DMS 273 (cell line): ENCODE measurements at regions not wholly inside any gene's neighbourhood (a gene's known extent, or its start where the extent isn't known, plus 50 kb on each side); places are given as distances from the start of the nearest gene placed in this dataset.
"Not testable (repeated sequence)": the region's sequence is repeated elsewhere in the genome, so short reads cannot be mapped to it uniquely, and the experiment has no call there.

Source experiments
- DNase-seq: peaks from one replicate; lab custom pipeline; 2025; ENCODE audit not compliant: unreplicated experiment; lab: John Stamatoyannopoulos, UW

- no peak for DNase-seq
Measured at GRCh38 chr5:12911156-12911555, 1006.9 kb upstream of the CTNND2 start.

GRCh38 chr5:12910641-12911040 lies 1006.4 kb upstream of the CTNND2 start:
- DNase-seq = no peak

- DNase-seq = no peak
Measured at GRCh38 chr5:12902611-12903010, 998.4 kb upstream of the CTNND2 start.

- no peak for DNase-seq
Measured at GRCh38 chr5:12901696-12902095, 997.5 kb upstream of the CTNND2 start.

GRCh38 chr5:12896086-12896485 lies 991.8 kb upstream of the CTNND2 start:
- no peak for DNase-seq

- no peak for DNase-seq
Measured at GRCh38 chr5:12885018-12885417, 980.8 kb upstream of the CTNND2 start.

GRCh38 chr5:12883395-12883794 lies 979.1 kb upstream of the CTNND2 start:
- no peak for DNase-seq

- no peak for DNase-seq
Measured at GRCh38 chr5:12876541-12877298, 972.5 kb upstream of the CTNND2 start.

GRCh38 chr5:12870872-12871539 lies 966.8 kb upstream of the CTNND2 start:
- DNase-seq = no peak

GRCh38 chr5:12865529-12865928 lies 961.3 kb upstream of the CTNND2 start:
- DNase-seq = no peak

GRCh38 chr5:12861886-12862654 lies 957.8 kb upstream of the CTNND2 start:
- no peak for DNase-seq

- not testable (repeated sequence) for DNase-seq
Measured at GRCh38 chr5:12856105-12856504, 951.9 kb upstream of the CTNND2 start.

- DNase-seq = no peak
Measured at GRCh38 chr5:12854386-12854785, 950.1 kb upstream of the CTNND2 start.

- DNase-seq = no peak
Measured at GRCh38 chr5:12851761-12852160, 947.5 kb upstream of the CTNND2 start.

GRCh38 chr5:12848709-12849108 lies 944.5 kb upstream of the CTNND2 start:
- no peak for DNase-seq

- no peak for DNase-seq
Measured at GRCh38 chr5:12845549-12846159, 941.4 kb upstream of the CTNND2 start.

GRCh38 chr5:12840972-12841371 lies 936.7 kb upstream of the CTNND2 start:
- no peak for DNase-seq

GRCh38 chr5:12837592-12837991 lies 933.3 kb upstream of the CTNND2 start:
- DNase-seq = no peak

- DNase-seq = no peak
Measured at GRCh38 chr5:12825163-12825562, 920.9 kb upstream of the CTNND2 start.

- DNase-seq = no peak
Measured at GRCh38 chr5:12805165-12805698, 901.0 kb upstream of the CTNND2 start.

GRCh38 chr5:12799165-12799564 lies 894.9 kb upstream of the CTNND2 start:
- no peak for DNase-seq
